HG03469 (cell line): ENCODE measurements at regions not wholly inside any gene's neighbourhood (a gene's known extent, or its start where the extent isn't known, plus 50 kb on each side); places are given as distances from the start of the nearest gene placed in this dataset.
A peak's percentile ranks its signal among the peaks of the same experiment; 100 is the strongest.

Experiments used
- ATAC-seq: cut with Tn5 transposase; IDR thresholded peaks from one replicate; pipeline ENCODE4 v1.9.1; 2021; ENCODE audit warnings: mild to moderate bottlenecking, moderate library complexity, moderate number of reproducible peaks; ENCODE audit not compliant: unreplicated experiment

- ATAC-seq, result no peak
These were observed 109.4 kb upstream of the LRRN1 start for GRCh38 chr3:3689601-3690375.

GRCh38 chr3:3686907-3687648, 112.2 kb upstream of the LRRN1 start:
- ATAC-seq, result no peak

GRCh38 chr3:3685721-3686120, 113.5 kb upstream of the LRRN1 start:
- ATAC-seq, result no peak

- ATAC-seq, result no peak
These were observed 116.0 kb upstream of the LRRN1 start for GRCh38 chr3:3683261-3683660.

GRCh38 chr3:3675801-3676200, 123.4 kb upstream of the LRRN1 start:
- no peak for ATAC-seq

- ATAC-seq, result no peak
These were observed 124.0 kb upstream of the LRRN1 start for GRCh38 chr3:3675186-3675585.

GRCh38 chr3:3666664-3667063, 132.6 kb upstream of the LRRN1 start:
- ATAC-seq, result peak; percentile 100

- no peak for ATAC-seq
These were observed 133.1 kb upstream of the LRRN1 start for GRCh38 chr3:3665961-3666640.

GRCh38 chr3:3665546-3665945, 133.7 kb upstream of the LRRN1 start:
- ATAC-seq, result no peak

GRCh38 chr3:3664935-3665334, 134.3 kb upstream of the LRRN1 start:
- no peak for ATAC-seq

GRCh38 chr3:3662610-3663009, 136.6 kb upstream of the LRRN1 start:
- no peak for ATAC-seq

GRCh38 chr3:3654916-3655315, 144.3 kb upstream of the LRRN1 start:
- ATAC-seq, result no peak

GRCh38 chr3:3648988-3649679, 150.1 kb upstream of the LRRN1 start:
- ATAC-seq, result no peak

- no peak for ATAC-seq
These were observed 152.3 kb upstream of the LRRN1 start for GRCh38 chr3:3646934-3647333.

GRCh38 chr3:3646103-3646844, 153.0 kb upstream of the LRRN1 start:
- ATAC-seq, result peak; percentile 60

- no peak for ATAC-seq
These were observed 157.3 kb upstream of the LRRN1 start for GRCh38 chr3:3641877-3642455.

GRCh38 chr3:3639078-3639477, 160.2 kb upstream of the LRRN1 start:
- no peak for ATAC-seq

- no peak for ATAC-seq
These were observed 162.4 kb upstream of the LRRN1 start for GRCh38 chr3:3636815-3637214.

GRCh38 chr3:3635109-3635508, 164.1 kb upstream of the LRRN1 start:
- no peak for ATAC-seq

- no peak for ATAC-seq
These were observed 164.9 kb upstream of the LRRN1 start for GRCh38 chr3:3634326-3634725.
